KMS-11 (cell line): ENCODE measurements at regions not wholly inside any gene's neighbourhood (a gene's known extent, or its start where the extent isn't known, plus 50 kb on each side); places are given as distances from the start of the nearest gene placed in this dataset.

Source experiments
- H2AFZ ChIP-seq: fragments of 200-600 bp; sonication (generic); 2 replicates; pipeline ENCODE4 v1.6.1; 2016; ENCODE audit warnings: antibody characterized with exemption, mixed run types, low read depth
- H3K27ac ChIP-seq: fragments of 200-600 bp; sonication (generic); 2 replicates; pipeline ENCODE4 v1.6.1; 2016; ENCODE audit warnings: mild to moderate bottlenecking, mixed run types
- H3K27me3 ChIP-seq: fragments of 200-600 bp; sonication (generic); 2 replicates; pipeline ENCODE4 v1.6.1; 2017; ENCODE audit warnings: mild to moderate bottlenecking, low read depth, mixed run types, moderate library complexity; ENCODE audit not compliant: insufficient read depth
- H3K36me3 ChIP-seq: fragments of 200-600 bp; sonication (generic); 2 replicates; pipeline ENCODE4 v1.6.1; 2017; ENCODE audit warnings: mild to moderate bottlenecking, mixed run types; ENCODE audit not compliant: insufficient read depth
- H3K4me1 ChIP-seq: fragments of 200-600 bp; sonication (generic); 2 replicates; pipeline ENCODE4 v1.6.1; 2016; ENCODE audit warnings: mild to moderate bottlenecking, low read depth, mixed run types; ENCODE audit not compliant: poor library complexity, severe bottlenecking
- H3K4me2 ChIP-seq: fragments of 200-600 bp; sonication (generic); 2 replicates; pipeline ENCODE4 v1.7.0; 2016; ENCODE audit warnings: mild to moderate bottlenecking, mixed run types
- H3K4me3 ChIP-seq: fragments of 200-600 bp; sonication (generic); IDR thresholded peaks from 2 replicates; pipeline ENCODE4 v1.6.1; 2017; ENCODE audit warnings: low read depth, low read length, mixed read lengths; ENCODE audit not compliant: insufficient read depth
- H3K79me2 ChIP-seq: fragments of 200-600 bp; sonication (generic); 2 replicates; pipeline ENCODE4 v1.6.1; 2016; ENCODE audit warnings: low read depth, mixed run types; ENCODE audit not compliant: insufficient read depth
- H3K9ac ChIP-seq: fragments of 200-600 bp; sonication (generic); 2 replicates; pipeline ENCODE4 v1.6.1; 2016; ENCODE audit warnings: mild to moderate bottlenecking, mixed run types
- H4K20me1 ChIP-seq: fragments of 200-600 bp; sonication (generic); 2 replicates; pipeline ENCODE4 v1.6.1; 2016; ENCODE audit warnings: mild to moderate bottlenecking, mixed run types; ENCODE audit not compliant: insufficient read depth
- TF ChIP-seq, protein P1 (sequence below): fragments of 200-600 bp; sonication (generic); conservative IDR thresholded peaks from 2 replicates; pipeline ENCODE4 v1.6.1; 2017; ENCODE audit warnings: low read depth, mild to moderate bottlenecking, antibody characterized with exemption, low read length, moderate library complexity, mixed read lengths

DNA sequence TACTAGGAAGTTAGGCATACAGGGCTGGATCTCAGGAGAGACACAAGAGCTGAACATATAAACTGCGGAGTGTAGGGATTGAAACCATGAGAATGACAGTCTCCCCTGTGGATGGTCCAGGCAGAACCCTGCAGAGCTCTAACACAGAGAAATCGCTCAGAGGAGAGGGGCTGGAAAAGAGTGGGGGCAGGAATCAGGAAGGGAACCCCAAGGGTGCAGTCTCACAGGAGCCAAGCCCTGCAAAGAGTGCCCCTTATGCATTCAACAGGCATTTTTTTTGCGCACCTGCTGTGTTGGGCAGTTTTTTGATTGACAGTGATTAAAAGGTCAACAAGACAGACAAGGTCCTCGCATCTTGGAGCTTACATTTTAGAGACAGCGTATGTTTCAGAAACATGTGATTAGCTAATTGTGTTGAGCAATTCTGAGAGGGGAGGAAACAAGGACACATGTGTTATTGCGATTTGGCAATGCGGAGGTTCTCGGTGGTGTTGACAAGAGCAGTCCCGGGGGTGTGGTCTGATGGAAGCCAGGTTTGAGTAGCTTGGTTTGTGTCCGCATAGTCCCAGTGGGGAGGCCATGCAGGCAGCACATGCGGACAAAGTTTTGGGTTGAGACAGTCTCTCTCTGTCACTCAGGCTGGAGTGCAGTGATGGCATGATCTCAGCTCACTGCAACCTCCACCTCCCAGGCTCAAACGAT is 182.6 kb upstream of the IRS2 start:
- Histone ChIP-seq H3K9ac (no peak overlapping the region), H3K4me2 (no peak overlapping the region), H2AFZ (no peak overlapping the region), H3K36me3 (no peaks in the 10 kb centered on the region), H3K4me3 (no peak overlapping the region), H3K79me2 (no peaks in the 10 kb centered on the region), H3K27ac (no peak overlapping the region), H3K4me1 (no peaks in the 10 kb centered on the region), H3K27me3 (no peaks in the 10 kb centered on the region), H4K20me1 (no peaks in the 10 kb centered on the region)
- TF ChIP-seq, protein P1, sequence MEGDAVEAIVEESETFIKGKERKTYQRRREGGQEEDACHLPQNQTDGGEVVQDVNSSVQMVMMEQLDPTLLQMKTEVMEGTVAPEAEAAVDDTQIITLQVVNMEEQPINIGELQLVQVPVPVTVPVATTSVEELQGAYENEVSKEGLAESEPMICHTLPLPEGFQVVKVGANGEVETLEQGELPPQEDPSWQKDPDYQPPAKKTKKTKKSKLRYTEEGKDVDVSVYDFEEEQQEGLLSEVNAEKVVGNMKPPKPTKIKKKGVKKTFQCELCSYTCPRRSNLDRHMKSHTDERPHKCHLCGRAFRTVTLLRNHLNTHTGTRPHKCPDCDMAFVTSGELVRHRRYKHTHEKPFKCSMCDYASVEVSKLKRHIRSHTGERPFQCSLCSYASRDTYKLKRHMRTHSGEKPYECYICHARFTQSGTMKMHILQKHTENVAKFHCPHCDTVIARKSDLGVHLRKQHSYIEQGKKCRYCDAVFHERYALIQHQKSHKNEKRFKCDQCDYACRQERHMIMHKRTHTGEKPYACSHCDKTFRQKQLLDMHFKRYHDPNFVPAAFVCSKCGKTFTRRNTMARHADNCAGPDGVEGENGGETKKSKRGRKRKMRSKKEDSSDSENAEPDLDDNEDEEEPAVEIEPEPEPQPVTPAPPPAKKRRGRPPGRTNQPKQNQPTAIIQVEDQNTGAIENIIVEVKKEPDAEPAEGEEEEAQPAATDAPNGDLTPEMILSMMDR, result no peak

DNA sequence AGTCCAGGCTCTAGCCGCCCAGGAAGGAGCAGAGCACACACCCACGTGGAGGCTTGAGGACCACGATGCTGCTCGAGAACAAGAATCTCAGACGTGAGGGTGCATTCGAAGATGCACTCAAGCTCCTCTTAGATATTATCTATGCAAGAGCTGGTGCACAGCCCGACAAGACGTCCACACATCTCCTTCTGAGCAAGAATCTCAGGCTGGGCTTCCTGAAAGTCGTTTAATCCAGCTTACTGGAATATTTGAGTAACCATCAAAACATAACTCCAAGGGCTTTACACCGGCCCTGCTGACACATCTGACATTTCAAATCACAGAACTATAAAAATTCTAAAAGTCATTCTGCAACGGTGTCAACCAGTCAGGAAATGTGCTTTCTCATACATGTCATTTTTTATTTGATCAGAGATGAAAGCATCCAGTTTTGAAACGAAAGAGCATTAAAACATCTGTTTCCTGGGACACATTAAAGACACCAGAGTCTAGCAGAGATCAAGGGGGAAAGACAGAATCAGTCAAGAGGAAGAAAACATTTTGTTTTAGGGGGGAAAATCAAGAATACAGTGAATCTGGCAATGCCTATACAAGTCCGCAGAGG is 177.7 kb upstream of the IRS2 start:
- no peak overlapping the region for H3K27ac ChIP-seq
- no peaks in the 10 kb centered on the region for H3K36me3 ChIP-seq
- H3K27me3 ChIP-seq, result no peaks in the 10 kb centered on the region
- TF ChIP-seq, protein P1, result no peak
- H4K20me1 ChIP-seq, result no peaks in the 10 kb centered on the region
- H3K79me2 ChIP-seq, result no peaks in the 10 kb centered on the region
- no peak overlapping the region for H3K4me2 ChIP-seq
- no peak overlapping the region for H2AFZ ChIP-seq
- H3K4me3 ChIP-seq, result no peak overlapping the region
- H3K9ac ChIP-seq, result no peak overlapping the region
- no peaks in the 10 kb centered on the region for H3K4me1 ChIP-seq

DNA sequence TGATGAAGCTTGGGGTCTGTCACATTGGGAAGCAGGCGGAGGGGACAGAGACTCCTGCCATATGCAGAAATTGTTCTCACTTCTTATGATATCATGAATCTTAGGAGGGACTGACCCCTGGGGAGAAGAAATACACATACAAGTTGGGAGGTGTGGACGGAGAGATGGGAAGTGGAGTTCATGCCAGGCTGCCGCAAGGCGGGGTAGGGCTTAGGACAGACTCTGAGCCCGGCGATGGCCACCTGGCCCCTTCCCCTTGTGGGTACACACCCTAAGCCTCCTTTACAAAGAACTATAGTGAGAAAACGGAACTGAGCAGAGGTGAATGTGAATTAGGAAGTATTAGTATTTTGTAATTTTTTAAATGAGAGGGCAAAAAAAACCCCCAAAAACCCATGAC is 177.0 kb upstream of the IRS2 start:
- H4K20me1 ChIP-seq, result no peaks in the 10 kb centered on the region
- H3K27ac ChIP-seq, result no peak overlapping the region
- H3K27me3 ChIP-seq, result no peaks in the 10 kb centered on the region
- H3K36me3 ChIP-seq, result no peaks in the 10 kb centered on the region
- no peak overlapping the region for H3K9ac ChIP-seq
- H3K4me1 ChIP-seq, result no peaks in the 10 kb centered on the region
- TF ChIP-seq, protein P1, result no peak
- no peak overlapping the region for H3K4me3 ChIP-seq
- H2AFZ ChIP-seq, result no peak overlapping the region
- no peak overlapping the region for H3K4me2 ChIP-seq
- no peaks in the 10 kb centered on the region for H3K79me2 ChIP-seq

- TF ChIP-seq, protein P1, result no peak
These were observed 173.5 kb upstream of the IRS2 start for GRCh38 chr13:109959903-109960302.

More at GRCh38 chr13:109959903-109960302, 173.5 kb upstream of the IRS2 start:
- no peaks in the 10 kb centered on the region for H4K20me1 ChIP-seq
- H3K4me3 ChIP-seq, result no peak overlapping the region
- H3K4me2 ChIP-seq, result no peak overlapping the region
- no peaks in the 10 kb centered on the region for H3K27me3 ChIP-seq
- H3K9ac ChIP-seq, result no peak overlapping the region
- H3K36me3 ChIP-seq, result no peaks in the 10 kb centered on the region
- H2AFZ ChIP-seq, result no peak overlapping the region
- H3K4me1 ChIP-seq, result no peaks in the 10 kb centered on the region
- H3K27ac ChIP-seq, result no peak overlapping the region
- H3K79me2 ChIP-seq, result no peaks in the 10 kb centered on the region
